ENCODE measurements at regions not wholly inside any gene's neighbourhood (a gene's known extent, or its start where the extent isn't known, plus 50 kb on each side); places are given as distances from the start of the nearest gene placed in this dataset.

DNA sequence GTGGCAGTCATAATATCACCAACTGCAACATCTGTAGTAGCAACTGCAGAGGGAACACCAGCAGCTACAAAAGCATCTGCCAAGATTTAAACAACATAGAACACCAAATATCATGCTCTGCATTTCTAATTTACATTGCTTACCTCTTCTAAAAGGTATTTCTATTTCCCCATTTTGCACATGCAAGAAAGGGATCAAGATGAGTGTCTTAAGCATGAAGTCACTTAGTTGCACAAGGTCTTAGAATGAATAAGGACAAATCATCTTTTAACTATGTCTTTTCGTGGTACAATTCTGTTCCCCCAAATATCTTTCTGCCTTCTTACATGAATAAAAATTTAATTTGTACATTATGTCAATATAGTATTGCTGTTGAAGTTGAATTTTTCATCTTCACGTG is 1746.4 kb downstream of the EFNA5 start:
- no peak for TF ChIP-seq POLR2AphosphoS5 (IDR thresholded peaks at IDR 0.05; ENCODE audit: borderline replicate concordance, low read depth, low read length)
- TF ChIP-seq EZH2 (IDR thresholded peaks at IDR 0.05) = no peak
- TF ChIP-seq FOXP2 (optimal IDR thresholded peaks at IDR 0.05; ENCODE audit: control extremely low read depth, extremely low read length, insufficient read depth) = no peak

Measured in SK-N-MC (cell line).